OCI-LY7 (cell line): ENCODE measurements at regions not wholly inside any gene's neighbourhood (a gene's known extent, or its start where the extent isn't known, plus 50 kb on each side); places are given as distances from the start of the nearest gene placed in this dataset.

Source experiments
- EZH2phosphoT487 ChIP-seq: fragments of 200-600 bp; sonication (generic); IDR thresholded peaks from 2 replicates; pipeline ENCODE4 v1.6.1; 2018; ENCODE audit warnings: low read depth, borderline replicate concordance, mild to moderate bottlenecking, mixed run types, antibody characterized with exemption, low read length, moderate library complexity, mixed read lengths
- TF ChIP-seq, protein P1 (sequence below): fragments of 200-600 bp; sonication (generic); conservative IDR thresholded peaks from 2 replicates; pipeline ENCODE4 v1.5.1; 2014; ENCODE audit warnings: mild to moderate bottlenecking, antibody characterized with exemption, low read length, moderate library complexity, mixed read lengths

DNA sequence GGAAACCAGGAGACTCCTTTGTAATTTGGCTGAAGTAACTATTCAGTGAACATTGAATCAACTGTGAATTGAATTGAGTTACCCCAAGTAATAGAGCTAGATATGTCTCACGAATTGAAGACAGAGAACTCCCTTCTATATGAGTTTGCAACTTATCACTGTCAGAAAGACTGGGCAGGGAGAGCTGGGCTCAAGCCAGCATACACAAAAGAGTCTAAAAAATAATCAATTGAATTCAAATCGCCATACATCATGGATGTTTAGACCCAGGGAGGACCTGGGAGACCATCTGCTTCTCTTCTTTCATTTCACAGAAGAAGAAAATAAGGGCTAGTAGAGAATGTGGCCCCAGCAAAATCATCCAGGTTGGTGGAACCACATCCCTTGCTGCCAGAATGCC, 503.1 kb upstream of the AUTS2 start:
- TF ChIP-seq, protein P1, sequence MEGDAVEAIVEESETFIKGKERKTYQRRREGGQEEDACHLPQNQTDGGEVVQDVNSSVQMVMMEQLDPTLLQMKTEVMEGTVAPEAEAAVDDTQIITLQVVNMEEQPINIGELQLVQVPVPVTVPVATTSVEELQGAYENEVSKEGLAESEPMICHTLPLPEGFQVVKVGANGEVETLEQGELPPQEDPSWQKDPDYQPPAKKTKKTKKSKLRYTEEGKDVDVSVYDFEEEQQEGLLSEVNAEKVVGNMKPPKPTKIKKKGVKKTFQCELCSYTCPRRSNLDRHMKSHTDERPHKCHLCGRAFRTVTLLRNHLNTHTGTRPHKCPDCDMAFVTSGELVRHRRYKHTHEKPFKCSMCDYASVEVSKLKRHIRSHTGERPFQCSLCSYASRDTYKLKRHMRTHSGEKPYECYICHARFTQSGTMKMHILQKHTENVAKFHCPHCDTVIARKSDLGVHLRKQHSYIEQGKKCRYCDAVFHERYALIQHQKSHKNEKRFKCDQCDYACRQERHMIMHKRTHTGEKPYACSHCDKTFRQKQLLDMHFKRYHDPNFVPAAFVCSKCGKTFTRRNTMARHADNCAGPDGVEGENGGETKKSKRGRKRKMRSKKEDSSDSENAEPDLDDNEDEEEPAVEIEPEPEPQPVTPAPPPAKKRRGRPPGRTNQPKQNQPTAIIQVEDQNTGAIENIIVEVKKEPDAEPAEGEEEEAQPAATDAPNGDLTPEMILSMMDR = no peak
- no peak for TF ChIP-seq EZH2phosphoT487
